GM21367 (cell line): ENCODE measurements at regions not wholly inside any gene's neighbourhood (a gene's known extent, or its start where the extent isn't known, plus 50 kb on each side); places are given as distances from the start of the nearest gene placed in this dataset.

Experiments used
- ATAC-seq: cut with Tn5 transposase; IDR thresholded peaks from one replicate; pipeline ENCODE4 v1.9.1; 2021; ENCODE audit not compliant: unreplicated experiment

DNA sequence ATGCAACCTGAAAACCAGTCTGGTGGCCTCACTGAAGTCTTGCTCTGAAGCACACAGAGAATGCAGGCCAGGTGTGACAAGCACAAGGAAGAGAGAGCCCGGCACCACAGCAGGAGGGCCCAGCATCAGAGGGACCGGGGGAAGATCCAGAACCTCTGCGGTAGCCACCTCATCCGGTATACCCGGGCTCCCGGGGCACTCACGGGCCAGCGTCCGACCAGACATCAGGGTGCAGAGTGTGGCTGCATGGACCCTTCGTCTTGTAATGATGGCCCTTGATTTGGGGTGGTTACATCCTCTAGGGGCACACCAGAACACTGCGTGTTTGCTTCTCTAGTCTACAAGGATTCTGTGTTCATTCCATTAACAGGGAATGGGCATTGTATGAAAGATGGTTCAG is 406.0 kb downstream of the GADD45G start:
- no peak for ATAC-seq

DNA sequence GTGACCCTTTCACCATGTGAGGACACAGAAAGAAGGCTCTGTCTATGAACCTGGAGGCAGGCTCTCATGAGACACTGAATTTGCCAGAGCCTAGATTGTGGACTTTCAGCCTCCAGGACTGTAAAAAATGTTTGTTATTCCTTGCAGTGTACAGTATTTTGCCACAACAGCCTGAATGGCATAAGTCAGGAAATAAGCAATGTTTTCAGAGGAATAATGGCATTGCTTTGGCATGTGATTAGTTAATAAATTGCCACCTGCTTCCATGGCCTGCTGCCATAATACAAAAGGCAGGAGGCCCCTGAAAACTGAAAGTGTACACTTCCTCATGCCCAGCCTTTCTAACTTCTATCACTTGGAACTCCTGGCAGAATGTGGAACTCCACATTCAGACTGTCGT is 408.1 kb downstream of the GADD45G start:
- no peak for ATAC-seq

DNA sequence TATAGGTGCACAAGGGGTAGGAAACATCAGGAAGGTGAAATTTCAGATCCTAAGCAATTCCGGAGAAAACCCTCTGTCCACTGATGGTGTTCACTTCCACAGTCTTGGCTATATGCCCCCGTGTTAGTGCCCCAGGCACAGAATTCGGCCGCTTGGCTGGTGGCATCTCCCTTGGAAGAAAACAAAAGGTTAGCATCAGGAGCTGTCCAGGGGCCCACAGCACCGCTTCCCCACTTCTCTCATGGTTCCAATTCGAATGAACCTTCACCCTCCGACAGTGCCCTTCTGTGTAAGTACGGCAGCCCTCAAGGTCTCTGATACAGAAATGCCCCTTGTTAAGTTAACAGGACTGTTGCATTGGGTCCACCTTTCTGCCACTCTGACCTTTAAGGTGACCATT is 409.0 kb downstream of the GADD45G start:
- no peak for ATAC-seq

DNA sequence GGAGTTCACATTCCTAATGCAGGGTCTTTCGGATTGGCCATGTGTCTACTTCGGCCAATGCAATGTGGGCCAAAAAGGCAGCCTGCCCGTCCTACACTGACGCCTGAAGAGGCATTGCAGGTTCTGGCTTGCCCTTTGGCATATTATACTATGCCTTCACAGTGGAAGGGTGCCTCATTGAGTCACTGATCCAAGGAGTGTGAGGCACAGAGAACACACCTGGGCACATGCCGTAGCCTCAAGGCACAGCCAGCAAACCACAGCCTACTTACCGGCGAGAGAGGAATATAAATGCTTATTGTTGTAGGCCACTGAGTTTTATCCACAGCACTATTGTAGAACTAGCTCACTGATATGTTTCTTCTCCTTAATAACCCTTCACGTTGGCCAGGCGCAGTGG is 409.6 kb downstream of the GADD45G start:
- no peak for ATAC-seq

DNA sequence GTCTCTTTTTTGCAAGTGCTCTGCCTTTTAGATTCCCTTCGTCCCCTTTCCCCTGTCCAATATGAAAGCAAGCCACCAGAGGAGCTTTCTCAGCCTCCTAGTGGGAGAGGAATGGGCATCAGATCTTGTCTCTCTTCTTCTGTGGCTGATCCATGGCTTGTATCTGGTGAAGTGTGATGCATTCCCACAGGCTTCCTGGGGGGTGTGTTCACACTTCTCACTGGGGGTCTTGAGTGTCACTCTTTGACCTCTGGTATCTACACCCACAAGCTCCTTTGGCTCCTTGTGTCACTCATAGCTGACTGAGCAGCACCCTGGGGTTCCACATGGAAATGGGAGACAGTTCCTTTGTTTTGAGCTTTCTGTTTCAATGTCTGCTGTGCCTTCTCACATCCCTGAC is 411.5 kb downstream of the GADD45G start:
- ATAC-seq: no peak

DNA sequence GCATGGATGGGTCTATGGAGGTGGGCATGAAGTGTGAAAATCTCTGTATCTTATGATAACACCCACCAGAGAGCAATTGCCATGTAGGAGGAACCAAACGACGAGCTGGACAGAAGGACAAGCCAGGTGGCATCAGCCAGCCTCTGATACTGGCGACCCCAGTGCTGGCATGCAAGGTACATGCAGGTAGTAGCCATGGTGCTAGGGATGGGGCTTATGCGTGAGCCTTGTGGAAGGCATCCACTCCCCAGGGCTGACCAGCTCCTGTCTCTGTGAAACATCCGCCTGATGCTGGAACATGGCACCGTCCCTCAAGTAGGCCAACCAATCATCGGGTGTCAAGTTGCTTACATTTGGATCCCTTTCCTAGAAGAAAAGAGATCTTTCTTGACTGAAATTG is 412.9 kb downstream of the GADD45G start:
- no peak for ATAC-seq

DNA sequence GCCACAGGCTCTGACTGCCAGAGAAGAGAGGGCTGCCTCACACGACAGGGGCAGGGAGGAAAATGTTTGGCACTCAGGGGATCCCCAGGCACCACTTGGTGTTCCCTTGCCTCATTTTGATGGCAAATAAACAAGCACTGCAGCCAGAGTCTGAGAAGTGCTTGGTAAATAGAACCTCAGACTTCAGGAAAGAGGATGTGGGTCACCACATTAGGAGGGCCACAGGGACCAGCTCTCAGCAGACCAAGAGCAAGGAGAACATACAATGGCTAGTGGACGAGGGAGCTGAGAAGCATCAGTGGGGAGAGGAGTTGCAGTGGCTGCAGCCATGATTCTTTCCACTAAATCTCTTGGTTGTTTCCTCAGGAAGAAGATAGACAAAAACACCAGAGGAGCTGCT is 413.9 kb downstream of the GADD45G start:
- no peak for ATAC-seq

DNA sequence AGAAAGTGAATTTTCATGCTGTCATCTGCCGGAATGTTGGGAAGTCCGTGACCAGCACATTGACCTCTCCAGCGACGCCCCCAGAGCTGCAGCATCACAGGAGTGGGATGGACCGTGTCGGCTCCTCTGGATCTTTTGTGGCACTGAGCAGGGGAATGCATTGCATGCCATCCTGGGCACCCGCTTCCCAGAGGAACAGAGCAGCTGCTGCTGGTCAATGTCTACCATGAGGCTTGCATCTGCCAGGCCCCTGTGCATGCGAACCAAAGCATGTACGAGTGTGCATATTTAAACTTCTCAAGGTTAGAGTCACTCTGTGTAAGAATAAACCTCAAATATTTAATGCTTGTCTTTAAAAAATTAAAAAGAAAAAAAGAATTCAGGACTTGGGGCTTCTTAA is 414.8 kb downstream of the GADD45G start:
- ATAC-seq: no peak

DNA sequence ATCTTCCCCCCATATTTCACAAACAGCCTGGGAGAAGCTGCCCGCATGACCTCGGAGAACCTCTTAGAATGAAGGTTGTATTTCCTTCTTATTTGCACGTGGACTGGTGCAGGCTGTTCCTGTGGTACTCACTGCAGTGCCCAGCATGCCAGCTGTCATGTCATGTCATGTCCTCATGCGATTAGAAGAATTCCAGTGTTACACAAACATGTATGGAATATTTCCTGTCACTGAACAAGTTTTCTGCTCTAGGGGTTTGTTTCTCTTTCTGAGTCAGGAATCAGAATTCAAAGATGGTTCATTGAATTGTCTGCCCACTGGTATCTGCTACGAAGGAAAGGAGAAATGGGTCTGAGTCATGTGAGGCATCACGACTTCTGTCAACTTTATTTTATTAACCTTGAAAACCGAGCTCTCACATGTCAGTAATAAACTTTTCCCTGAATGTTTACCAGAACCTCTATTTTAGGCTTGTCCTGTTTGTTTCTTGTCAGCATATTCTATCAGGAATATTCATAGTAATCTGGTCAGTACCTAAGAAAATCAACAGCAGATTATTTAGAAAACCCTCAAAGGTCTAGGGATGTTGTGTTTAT is 415.6 kb downstream of the GADD45G start:
- no peak for ATAC-seq

DNA sequence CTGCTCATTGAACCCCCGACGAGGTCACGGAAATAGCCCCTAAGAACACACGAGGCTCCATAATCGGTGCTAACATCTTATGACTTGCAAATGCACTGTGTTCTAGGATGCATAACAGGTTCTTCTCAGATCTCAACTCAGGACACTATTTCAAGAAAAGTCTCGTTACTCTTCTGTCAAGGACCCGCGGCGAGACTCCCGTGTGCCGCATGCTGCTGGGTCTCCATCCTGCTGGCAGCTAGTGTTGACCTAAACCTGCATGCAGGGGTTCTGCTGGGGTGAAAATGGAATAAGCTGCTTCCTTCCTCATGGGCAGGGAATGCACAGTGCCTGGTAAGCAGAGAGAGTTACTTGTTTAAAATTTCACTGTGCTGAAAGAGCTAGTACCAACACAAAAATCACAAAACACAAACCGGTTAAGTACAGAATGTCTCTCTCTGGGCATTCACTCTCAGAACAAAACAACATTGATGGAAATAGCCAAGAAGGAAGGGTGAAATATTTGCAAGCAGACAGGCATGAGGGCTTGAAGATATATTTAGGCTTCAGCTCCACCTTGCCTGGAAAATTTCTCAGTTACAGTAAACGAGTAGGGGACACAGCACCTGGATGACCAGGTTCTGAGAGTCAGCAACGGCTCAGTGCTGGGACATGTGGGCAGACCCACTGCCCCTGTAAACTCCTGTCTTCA is 416.5 kb downstream of the GADD45G start:
- ATAC-seq: no peak

DNA sequence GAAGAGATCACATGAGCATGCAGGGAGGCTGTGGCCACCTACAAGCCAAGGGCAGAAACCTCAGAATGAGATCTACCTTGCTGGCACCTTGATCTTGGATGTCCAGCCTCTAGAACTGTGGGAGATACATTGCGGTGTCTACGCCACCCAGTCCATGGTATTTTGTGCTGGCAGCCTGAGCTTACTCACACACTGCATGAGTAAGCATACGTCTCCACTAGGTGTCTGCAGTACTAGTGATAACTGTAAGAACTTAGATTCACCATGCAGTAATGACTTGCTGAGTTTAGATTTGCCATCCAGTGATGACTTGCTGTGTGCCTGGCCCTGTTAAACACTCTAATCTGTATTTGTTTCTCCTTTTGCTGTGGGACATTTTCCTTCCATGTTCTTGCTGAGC is 417.7 kb downstream of the GADD45G start:
- ATAC-seq: no peak

DNA sequence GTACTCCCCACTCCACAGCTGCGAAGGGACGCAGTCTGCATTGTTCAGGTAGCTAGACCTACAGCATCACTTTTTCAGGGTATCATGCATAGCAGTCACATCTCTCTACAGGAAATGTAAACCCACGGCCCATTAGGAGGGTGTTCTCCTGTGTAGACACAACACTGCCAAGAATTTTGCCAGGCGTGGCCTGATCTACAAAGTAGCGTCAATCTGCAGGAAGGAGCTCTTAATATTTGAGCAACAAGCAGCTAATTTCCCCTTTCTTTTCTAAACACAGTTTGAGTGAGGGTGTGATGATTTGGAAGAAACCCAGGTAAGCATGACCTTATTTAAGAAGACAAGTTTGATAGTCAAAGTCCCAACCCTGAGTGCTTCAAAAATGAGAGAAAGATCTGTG is 419.0 kb downstream of the GADD45G start:
- no peak for ATAC-seq

DNA sequence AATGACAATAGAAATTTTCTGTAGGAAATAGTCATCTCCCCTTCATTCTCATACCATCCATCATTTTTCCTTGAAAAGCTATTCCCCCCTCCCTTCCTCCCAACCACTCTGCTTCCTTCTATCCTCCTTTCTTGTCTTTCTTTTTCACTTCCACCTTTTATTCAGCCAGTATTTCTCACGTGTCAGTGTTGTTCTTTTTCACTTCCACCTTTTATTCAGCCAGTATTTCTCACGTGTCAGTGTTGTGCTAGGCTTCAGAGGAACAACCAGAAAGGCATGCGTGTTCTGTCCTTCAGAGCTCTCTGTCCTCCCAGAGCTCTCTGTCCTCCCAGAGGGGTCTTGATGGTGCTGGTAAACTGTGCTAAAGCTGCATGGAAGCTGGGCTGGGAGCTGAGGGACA is 419.6 kb downstream of the GADD45G start:
- no peak for ATAC-seq

DNA sequence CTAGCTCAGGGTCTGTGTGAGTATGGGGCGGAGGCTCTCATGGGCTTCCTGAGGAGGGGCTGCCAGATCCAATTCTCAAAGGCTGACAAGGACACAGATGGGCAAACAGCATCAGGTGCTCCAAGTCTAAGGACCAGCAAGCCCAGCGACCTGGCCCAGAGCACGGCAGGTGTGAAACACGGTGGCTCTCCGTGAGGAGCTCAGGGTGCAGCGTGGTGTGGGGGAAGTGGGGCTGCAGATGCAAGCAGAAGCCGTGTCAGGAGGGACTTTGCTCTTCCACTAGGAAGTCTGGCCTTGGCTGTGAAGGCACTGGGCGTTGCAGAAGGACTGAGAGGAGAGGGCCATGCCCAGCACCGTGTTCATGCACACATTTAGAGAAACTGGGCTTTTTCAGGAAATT is 420.0 kb downstream of the GADD45G start:
- ATAC-seq: no peak

DNA sequence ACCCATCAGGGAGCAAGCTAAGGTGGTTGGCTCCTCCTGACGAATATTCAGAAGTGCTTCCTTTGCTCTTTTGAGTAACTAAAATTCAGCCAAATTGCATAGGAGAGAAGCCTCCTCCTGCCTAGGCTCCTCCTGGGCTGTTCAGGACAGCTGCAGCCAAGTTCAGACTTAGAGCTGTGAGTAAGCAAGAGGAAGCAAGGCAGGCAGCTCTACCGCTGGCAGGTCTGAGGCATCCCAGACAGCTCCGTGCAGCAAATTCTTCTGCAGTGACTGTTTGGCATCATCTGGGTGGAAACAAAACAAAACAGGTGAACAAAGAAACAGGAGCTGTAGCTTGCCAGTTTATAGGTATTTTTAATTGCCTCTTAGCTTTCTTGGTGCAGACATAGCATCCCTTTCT is 421.0 kb downstream of the GADD45G start:
- no peak for ATAC-seq

DNA sequence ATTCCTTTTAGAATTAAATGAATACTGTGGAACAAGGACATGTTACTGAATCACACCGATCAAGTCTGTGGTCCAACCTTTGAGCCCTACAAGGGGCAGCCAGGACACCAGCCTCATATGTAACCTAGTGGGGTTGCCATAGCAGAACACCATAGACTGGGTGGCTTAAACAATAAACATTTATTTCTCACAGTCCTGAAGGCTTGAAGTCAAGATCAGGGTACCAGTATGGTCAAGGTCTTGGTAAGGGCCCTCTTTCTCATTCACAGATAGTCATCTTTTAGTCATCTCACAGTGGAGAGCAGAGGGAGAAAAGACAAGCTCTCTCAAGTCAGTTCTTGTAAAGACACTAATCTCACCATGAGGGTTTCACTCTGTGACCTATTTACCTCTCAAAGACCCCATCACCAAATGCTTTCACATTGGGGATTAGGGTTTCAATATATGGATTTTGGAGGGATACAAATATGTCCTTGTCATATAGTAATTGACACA is 422.5 kb downstream of the GADD45G start:
- ATAC-seq: no peak

DNA sequence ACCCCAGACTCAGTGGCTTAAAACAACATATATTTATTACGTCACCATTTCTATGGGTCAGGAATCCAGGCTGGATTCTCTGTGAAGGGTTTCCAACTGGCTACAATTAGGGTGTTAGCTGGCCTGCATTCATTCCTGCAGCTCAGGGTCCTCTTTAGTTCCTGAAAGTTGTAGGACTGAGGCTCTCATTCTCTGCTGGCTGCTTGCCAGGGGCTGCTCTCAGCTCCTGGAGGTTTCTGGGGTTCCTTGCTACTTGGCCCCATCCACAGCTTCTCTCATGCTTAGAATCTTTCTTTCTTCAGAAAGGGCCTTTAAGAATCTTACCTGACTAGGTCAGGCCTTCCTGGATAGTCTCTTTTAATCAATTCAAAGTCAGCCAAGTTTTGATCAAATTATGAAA is 424.6 kb downstream of the GADD45G start:
- ATAC-seq: no peak

DNA sequence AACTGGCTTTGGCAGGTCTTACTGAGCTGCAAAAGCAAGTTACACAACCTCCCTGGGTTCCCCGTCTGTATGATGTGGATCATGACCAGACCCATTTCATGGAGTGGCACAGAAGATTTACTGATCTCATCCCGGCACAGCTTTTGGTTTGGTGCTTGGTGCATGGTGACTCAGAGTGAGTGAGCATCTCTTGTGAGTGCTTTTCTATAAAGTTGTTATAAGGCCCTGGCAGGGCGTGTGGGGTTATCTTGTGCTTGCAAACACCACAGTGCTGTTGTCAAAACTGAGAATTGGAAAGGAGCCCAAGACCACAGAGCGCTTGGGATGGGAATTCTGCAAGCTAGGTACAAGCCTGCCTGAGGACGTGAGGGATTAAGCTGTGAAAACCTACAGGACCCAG is 425.2 kb downstream of the GADD45G start:
- ATAC-seq: no peak

DNA sequence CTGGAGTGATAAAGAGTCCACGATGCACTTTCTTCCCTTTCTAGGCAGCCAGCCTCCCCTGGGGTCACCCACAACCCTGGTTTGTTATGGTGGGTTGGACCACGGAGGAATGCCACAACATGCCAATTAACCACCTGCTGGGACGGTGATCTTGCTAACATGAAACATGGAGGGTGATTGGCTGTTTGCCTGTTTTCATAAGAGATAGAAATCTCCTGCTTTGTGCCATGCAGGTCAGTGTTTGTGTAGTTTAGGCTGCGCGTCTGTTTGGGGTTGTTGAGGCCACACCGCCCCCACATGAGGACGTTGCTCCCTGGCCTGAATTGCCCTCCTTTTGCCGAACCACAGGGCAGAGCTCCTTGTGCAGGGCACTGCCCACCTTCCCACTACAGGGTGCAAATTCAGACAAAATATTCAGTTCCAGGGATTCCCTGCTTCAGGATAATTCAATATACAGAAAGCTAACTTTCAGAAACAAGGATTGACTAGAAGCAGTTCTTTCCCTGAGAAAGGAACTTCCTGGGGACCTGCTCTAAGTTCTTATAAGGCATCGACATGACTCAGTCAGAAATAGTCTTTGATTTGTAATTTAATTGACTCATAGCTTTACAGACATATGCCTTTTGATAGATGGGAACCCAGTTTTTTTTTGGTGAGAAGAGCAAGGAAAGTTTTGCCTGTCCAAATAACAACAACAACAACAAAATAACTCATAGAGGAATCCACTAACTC is 427.6 kb downstream of the GADD45G start:
- ATAC-seq: no peak

DNA sequence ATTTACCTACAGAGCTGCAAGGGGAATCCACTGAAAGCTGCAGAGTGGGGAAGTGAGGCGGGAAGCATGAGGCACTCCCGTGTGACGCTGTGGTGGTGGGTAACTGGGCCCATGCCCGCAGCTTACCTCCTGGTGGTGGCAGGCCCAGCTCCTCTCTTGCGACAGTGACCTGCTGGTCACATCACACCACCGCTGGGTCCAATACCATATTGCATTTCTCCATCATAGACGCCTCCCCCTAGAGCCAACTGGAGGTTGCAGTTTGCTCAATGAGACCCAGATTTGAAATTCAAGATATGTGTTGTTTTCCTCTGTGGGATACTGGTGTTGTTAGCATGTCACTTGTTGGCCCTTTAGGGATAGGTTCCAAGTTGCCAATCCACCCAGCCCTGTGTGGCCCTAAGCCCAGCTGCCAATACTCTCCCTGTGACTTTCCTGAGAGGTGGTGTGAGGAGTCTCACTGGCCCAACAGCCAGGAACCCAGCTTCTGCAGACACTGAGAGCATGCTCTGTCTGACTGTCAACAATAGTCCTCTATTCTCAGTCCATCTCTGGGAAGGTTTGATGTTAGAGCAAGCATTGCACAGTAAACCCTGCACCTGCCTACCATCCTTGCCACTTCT is 428.3 kb downstream of the GADD45G start:
- ATAC-seq: no peak

DNA sequence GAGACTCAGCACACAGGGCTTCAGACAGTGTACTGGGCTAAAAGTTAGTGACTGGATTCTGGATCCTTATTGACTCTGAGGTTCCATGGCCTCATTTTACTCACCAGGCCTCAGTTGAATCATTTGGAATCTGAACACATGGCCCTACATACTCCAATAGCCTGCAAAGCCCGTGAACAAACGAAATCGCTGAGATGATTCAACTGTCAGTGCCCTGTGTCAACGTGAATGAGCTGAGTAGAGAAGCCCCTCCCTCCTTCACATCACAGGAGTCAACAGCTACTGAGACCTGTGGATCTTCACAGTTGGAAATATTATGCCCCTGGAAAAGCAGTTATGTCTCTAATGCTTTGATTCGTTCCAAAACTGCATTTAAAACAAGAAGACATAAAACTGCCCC is 429.3 kb downstream of the GADD45G start:
- no peak for ATAC-seq

DNA sequence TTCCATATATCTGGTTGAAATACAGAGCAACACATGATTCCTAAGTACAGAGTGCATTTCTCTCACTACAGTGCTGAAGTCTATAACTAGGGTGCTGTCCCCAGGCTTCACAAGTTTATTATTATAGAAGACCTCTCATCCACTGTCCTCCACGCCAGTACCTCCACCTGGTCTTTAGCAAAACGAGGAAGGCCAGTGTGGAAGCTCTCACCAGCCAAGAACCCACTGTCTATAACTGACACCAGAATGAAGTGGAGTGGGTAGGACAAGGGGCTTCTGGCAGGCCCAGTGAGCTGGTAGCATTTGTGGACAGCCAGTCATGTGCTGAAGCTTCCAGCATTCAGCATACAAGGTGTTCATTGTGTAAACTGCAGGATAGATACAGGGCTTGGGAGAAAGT is 430.7 kb downstream of the GADD45G start:
- ATAC-seq: no peak
